ENCODE measurements at regions not wholly inside any gene's neighbourhood (a gene's known extent, or its start where the extent isn't known, plus 50 kb on each side); places are given as distances from the start of the nearest gene placed in this dataset.

- H3K27ac ChIP-seq: no peak overlapping the region
- TF ChIP-seq CTCF (conservative IDR thresholded peaks at IDR 0.05): no peak
These were observed 473.0 kb downstream of the ADAMTS20 start for GRCh38 chr12:43078976-43079375.

GRCh38 chr12:43072431-43072830 is 479.6 kb downstream of the ADAMTS20 start:
- no peak overlapping the region for H3K27ac ChIP-seq
- no peak for TF ChIP-seq CTCF (conservative IDR thresholded peaks at IDR 0.05)

GRCh38 chr12:43069768-43070221 is 480.2 kb upstream of the PRICKLE1 start:
- H3K27ac ChIP-seq: no peak overlapping the region
- TF ChIP-seq CTCF (conservative IDR thresholded peaks at IDR 0.05): no peak

- no peak for TF ChIP-seq CTCF (conservative IDR thresholded peaks at IDR 0.05)
- no peak overlapping the region for H3K27ac ChIP-seq
These were observed 476.9 kb upstream of the PRICKLE1 start for GRCh38 chr12:43066471-43066870.

- H3K27ac ChIP-seq: no peak overlapping the region
- TF ChIP-seq CTCF (conservative IDR thresholded peaks at IDR 0.05): no peak
These were observed 474.1 kb upstream of the PRICKLE1 start for GRCh38 chr12:43063650-43064049.

- TF ChIP-seq CTCF (conservative IDR thresholded peaks at IDR 0.05): no peak
- no peak overlapping the region for H3K27ac ChIP-seq
These were observed 472.8 kb upstream of the PRICKLE1 start for GRCh38 chr12:43062201-43062895.

GRCh38 chr12:43060742-43061141 is 471.2 kb upstream of the PRICKLE1 start:
- no peak overlapping the region for H3K27ac ChIP-seq
- TF ChIP-seq CTCF (conservative IDR thresholded peaks at IDR 0.05): no peak
